ENCODE measurements at regions not wholly inside any gene's neighbourhood (a gene's known extent, or its start where the extent isn't known, plus 50 kb on each side); places are given as distances from the start of the nearest gene placed in this dataset.

DNA sequence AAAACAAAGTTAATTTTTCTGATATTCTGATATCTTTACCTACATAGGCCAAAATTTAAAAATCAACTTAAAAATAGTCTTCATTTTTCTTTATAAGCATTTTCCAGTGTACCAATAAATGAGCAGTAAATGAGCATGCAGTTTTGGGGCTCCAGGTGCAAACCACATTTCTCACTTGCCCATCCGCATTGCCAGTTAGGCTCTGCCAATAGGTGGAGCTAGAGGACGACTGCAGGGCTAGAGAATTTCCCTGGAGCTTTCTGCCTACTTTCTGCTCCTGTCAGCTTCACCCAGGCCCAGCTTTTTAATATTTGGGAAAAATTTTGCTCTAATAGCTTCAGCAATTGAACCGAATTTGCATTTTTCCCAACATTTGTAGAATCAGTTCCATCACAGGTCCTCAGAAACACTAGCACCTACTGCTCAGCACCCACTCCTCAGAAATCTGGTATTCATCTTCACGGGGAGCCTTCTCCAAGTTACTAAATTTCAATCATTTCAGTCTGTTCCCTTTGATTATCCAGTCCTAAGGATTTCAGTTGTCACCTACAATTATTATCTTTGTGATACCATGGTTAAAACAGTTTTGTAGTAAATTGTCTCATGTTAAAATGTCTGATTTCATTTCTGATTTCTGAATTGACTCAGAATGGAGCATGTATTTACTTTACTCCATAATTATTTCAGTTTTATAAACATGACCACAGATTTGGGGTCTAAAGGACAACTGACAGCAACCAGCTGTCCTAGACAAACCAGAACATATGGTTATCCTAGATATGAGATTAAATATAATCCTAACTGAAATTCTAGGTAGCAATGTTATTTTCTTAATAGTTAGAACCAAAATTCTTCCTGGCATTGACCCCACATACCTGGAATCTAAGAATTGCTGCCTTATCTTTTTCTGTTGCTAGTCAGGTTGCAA lies 104.6 kb upstream of the FAM174A start:
- no peak overlapping the region for H3K4ac ChIP-seq (ENCODE audit: low read depth, low read length)
- no peaks in the 10 kb centered on the region for H3K23me2 ChIP-seq (ENCODE audit: insufficient read length, low read depth, low read length, poor library complexity, severe bottlenecking)
- Mint-ChIP-seq H3K4me1 (no peaks in the 10 kb centered on the region), H3K36me3 (ENCODE audit: insufficient read depth in 1 of 3, low read depth in 3 of 3) (peaks cover 0 to 2% (median under 1%) of the 10 kb centered on the region in 3 experiments; a peak in 3 of 7 replicates), H3K4me3 (no peak overlapping the region), H3K9me3 (peaks cover 0 to under 1% of the 10 kb centered on the region in 2 experiments; a peak in 2 of 5 replicates), H3K27me3 (ENCODE audit: low read depth) (no peaks in the 10 kb centered on the region), H3K27ac (no peak overlapping the region)
- H3K18ac ChIP-seq (ENCODE audit: insufficient read length, low read depth, low read length), result no peak overlapping the region
- no peak overlapping the region for H2BK120ac ChIP-seq (ENCODE audit: low read depth, low read length, poor library complexity, severe bottlenecking)
- no peak overlapping the region for H3K14ac ChIP-seq (ENCODE audit: insufficient read depth, low read length)
- no peak overlapping the region for H3K23ac ChIP-seq (ENCODE audit: insufficient read length, low read depth, low read length)
- no peak overlapping the region for H3K4me2 ChIP-seq (ENCODE audit: insufficient read depth, insufficient read length, low read length)
- H3K56ac ChIP-seq (ENCODE audit: insufficient read length, low read depth, low read length), result no peak overlapping the region
- no peaks in the 10 kb centered on the region for H3K79me1 ChIP-seq (ENCODE audit: insufficient read depth, low read depth, low read length, poor library complexity, severe bottlenecking)
- DNase-seq, result peak; percentile 57
- H3K9ac ChIP-seq (ENCODE audit: extremely low read depth, insufficient read length, low read length), result no peak overlapping the region
- no peak overlapping the region for H2BK12ac ChIP-seq (ENCODE audit: insufficient read length, low read depth, low read length)
- TF ChIP-seq, protein P1, sequence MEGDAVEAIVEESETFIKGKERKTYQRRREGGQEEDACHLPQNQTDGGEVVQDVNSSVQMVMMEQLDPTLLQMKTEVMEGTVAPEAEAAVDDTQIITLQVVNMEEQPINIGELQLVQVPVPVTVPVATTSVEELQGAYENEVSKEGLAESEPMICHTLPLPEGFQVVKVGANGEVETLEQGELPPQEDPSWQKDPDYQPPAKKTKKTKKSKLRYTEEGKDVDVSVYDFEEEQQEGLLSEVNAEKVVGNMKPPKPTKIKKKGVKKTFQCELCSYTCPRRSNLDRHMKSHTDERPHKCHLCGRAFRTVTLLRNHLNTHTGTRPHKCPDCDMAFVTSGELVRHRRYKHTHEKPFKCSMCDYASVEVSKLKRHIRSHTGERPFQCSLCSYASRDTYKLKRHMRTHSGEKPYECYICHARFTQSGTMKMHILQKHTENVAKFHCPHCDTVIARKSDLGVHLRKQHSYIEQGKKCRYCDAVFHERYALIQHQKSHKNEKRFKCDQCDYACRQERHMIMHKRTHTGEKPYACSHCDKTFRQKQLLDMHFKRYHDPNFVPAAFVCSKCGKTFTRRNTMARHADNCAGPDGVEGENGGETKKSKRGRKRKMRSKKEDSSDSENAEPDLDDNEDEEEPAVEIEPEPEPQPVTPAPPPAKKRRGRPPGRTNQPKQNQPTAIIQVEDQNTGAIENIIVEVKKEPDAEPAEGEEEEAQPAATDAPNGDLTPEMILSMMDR (conservative IDR thresholded peaks at IDR 0.05), result peak; percentile 87
- H4K20me1 ChIP-seq (ENCODE audit: control insufficient read depth, insufficient read depth, insufficient read length), result no peaks in the 10 kb centered on the region
- no peaks in the 10 kb centered on the region for H3K4me1 ChIP-seq (ENCODE audit: insufficient read depth, low read length)
- H2BK20ac ChIP-seq (ENCODE audit: low read depth, low read length, poor library complexity, severe bottlenecking), result no peak overlapping the region
- no peak overlapping the region for H4K91ac ChIP-seq (ENCODE audit: insufficient read length, low read depth, low read length)
- no peak overlapping the region for H2AK5ac ChIP-seq (ENCODE audit: insufficient read length, low read length)
- no peak overlapping the region for H4K8ac ChIP-seq (replicated peaks; ENCODE audit: insufficient read length, low read depth, low read length)
- no CpG with 5 or more reads among the region's 4 CpGs for WGBS (ENCODE audit: extremely low coverage, insufficient read length, low lambda C conversion rate)
- H3K9me3 ChIP-seq (ENCODE audit: control insufficient read depth, low read depth, low read length), result no peaks in the 10 kb centered on the region
- no peaks in the 10 kb centered on the region for H3K79me2 ChIP-seq (ENCODE audit: insufficient read depth, low read length)
- no peaks in the 10 kb centered on the region for H3K27me3 ChIP-seq (ENCODE audit: insufficient read depth, low read length)
- no peak overlapping the region for H2BK15ac ChIP-seq (ENCODE audit: low read depth, low read length)
- H2BK5ac ChIP-seq (ENCODE audit: insufficient read length, low read length), result no peak overlapping the region
- no peak overlapping the region for H4K5ac ChIP-seq (ENCODE audit: insufficient read length, low read depth, low read length)
- no peak overlapping the region for H2AFZ ChIP-seq (ENCODE audit: low read length)
- no peak overlapping the region for H3K27ac ChIP-seq (ENCODE audit: insufficient read length, low read depth, low read length)
- H3T11ph ChIP-seq (ENCODE audit: low read length), result no peak overlapping the region
